Ovary (tissue), 7 donors: ENCODE measurements at regions not wholly inside any gene's neighbourhood (a gene's known extent, or its start where the extent isn't known, plus 50 kb on each side); places are given as distances from the start of the nearest gene placed in this dataset.

Source experiments
- DNase-seq, 5 donors: peaks; one replicate each; pipeline ENCODE4 v3.0.0-alpha.2; 2019 to 2020
- H3K27ac ChIP-seq, 2 donors: fragments of 200-600 bp; one replicate each; pipeline versions ENCODE4 v1.5.1 to v1.8.0; 2019 to 2022
- H3K27me3 ChIP-seq: fragments of 200-600 bp; one replicate; pipeline ENCODE4 v1.8.0; 2022
- H3K36me3 ChIP-seq: fragments of 200-600 bp; sonication (generic); one replicate; pipeline ENCODE4 v1.5.1; 2019
- H3K4me1 ChIP-seq: one replicate; pipeline ENCODE4 v1.8.1; 2013; ENCODE audit warnings: mild to moderate bottlenecking, moderate library complexity; ENCODE audit not compliant: insufficient read depth
- H3K4me3 ChIP-seq: fragments of 200-600 bp; sonication (generic); one replicate; pipeline ENCODE4 v1.5.1; 2017
- H3K9me3 ChIP-seq, 2 donors: fragments of 200-600 bp in 1 of 2; sonication (generic) in 1 of 2; one replicate each; pipeline versions ENCODE4 v1.5.1 to v1.8.1; 2013 to 2019; ENCODE audit warnings: mild to moderate bottlenecking in 1 of 2, moderate library complexity in 1 of 2
- EP300 ChIP-seq: sonication (generic); formaldehyde crosslinking; IDR thresholded peaks from one replicate; pipeline ENCODE4 v1.6.1; 2017; ENCODE audit warnings: antibody characterized with exemption
- POLR2A ChIP-seq: fragments of 450-650 bp; IDR thresholded peaks from one replicate; pipeline ENCODE4 v1.6.1; 2017; ENCODE audit warnings: antibody characterized with exemption, mild to moderate bottlenecking, moderate library complexity
- WGBS, 3 donors: extraction: QIAGEN DNeasy Blood & Tissue Kit in 1 of 3; methylation state at CpG; one replicate each; pipeline versions ENCODE4 v1.1.5 to v1.1.7; 2013 to 2017; 5-methylcytosine and 5-hydroxymethylcytosine counted together
- intact Hi-C, 4 donors: fragments of 100-400 bp; cut with DNase I; formaldehyde crosslinking; loops; one replicate each; pipeline versions ENCODE4 v1.11.0 to v1.15.1; 2022 to 2023
- TF ChIP-seq, protein P1 (sequence below), 3 donors: fragments of 450-650 bp in 2 of 3; fragments of 200-600 bp in 1 of 3; IDR thresholded peaks; one replicate each; pipeline versions ENCODE4 v1.5.1 to v1.8.0; 2016 to 2022; ENCODE audit warnings: antibody characterized with exemption in 3 of 3, mild to moderate bottlenecking in 1 of 3
- donor health status: DM: no; HTN: no; CAD: no; lungs with moderate emphysema.
- donor health status: DM: no; HTN: no; CAD: no.
- donor health status: Bipolar disorder and iron deficiency.
- donor health status: DM: no; HTN: no; CAD: no.
- donor health status: DM: yes; HTN: yes; CAD: no.

DNA sequence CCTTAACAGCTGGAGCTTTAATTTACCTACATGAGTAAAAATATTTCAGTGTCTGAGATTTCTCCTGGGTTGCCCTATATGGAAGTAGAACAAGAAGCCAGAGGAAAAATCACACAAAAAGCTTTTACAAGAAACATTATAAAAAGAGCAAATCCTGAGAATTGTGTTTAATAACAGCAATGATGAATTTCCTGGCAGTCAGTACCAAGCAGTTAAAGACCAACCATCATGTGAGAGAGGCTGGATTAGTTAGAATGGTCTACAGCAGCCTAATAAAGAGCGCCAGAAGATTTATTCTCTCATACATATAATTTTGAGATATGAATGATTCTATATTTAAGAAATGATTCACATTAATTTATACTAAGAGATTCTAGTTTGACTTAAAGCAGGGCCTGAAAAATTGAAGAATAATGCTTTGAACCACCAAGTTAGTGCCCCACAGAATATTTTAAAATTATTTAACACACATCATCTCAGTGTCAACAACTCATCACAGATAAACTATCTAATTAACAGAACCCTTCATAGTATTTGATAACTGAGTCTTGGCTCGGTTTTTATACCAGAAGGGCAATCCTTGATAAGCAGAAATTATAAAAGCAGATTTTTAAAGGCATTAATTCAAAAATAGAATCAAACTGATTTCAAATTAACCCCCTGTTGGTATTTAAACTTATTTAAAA, 59.9 kb upstream of the DPH6 start:
- Histone ChIP-seq H3K4me1 (peaks cover 2% of the 10 kb centered on the region), H3K9me3 (no peaks in the 10 kb centered on the region), H3K4me3 (no peak overlapping the region), H3K36me3 (no peaks in the 10 kb centered on the region), H3K27me3 (no peaks in the 10 kb centered on the region), H3K27ac (no peak overlapping the region)
- intact Hi-C loops = no loop called here
- 69 to 81% (median 70%) methylated on average over 2 of the region's 2 CpGs for WGBS, 3 donors
- TF ChIP-seq, protein P1, sequence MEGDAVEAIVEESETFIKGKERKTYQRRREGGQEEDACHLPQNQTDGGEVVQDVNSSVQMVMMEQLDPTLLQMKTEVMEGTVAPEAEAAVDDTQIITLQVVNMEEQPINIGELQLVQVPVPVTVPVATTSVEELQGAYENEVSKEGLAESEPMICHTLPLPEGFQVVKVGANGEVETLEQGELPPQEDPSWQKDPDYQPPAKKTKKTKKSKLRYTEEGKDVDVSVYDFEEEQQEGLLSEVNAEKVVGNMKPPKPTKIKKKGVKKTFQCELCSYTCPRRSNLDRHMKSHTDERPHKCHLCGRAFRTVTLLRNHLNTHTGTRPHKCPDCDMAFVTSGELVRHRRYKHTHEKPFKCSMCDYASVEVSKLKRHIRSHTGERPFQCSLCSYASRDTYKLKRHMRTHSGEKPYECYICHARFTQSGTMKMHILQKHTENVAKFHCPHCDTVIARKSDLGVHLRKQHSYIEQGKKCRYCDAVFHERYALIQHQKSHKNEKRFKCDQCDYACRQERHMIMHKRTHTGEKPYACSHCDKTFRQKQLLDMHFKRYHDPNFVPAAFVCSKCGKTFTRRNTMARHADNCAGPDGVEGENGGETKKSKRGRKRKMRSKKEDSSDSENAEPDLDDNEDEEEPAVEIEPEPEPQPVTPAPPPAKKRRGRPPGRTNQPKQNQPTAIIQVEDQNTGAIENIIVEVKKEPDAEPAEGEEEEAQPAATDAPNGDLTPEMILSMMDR (IDR thresholded peaks at IDR 0.05) = no peak
- TF ChIP-seq EP300 = no peak
- no peak for TF ChIP-seq POLR2A
- DNase-seq = no peak

DNA sequence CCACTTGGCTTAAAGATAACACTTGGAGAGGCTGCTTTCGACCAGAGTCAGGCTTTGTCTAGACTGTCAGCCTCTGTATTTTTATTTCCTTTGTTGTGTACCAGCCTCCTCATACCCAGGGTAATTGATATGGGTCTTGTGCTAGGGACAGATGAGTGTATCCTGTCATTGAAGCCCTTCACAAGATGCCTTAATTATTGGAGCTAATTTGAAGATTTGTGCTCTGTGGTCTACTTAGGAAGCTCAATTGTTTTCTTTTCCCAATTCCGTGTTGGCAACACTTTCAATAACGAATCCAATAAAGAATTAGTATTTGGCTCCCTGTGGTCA, 60.5 kb upstream of the DPH6 start:
- no peak for DNase-seq
- no peak overlapping the region for H3K27ac ChIP-seq
- intact Hi-C loops = no loop called here
- no peak overlapping the region for H3K4me3 ChIP-seq
- H3K4me1 ChIP-seq = peaks cover 2% of the 10 kb centered on the region
- TF ChIP-seq, protein P1 (IDR thresholded peaks at IDR 0.05) = no peak
- TF ChIP-seq EP300 (no peak), POLR2A (no peak)
- WGBS, 3 donors = 32 to 44% (median 39%) methylated on average over 3 of the region's 3 CpGs
- H3K36me3 ChIP-seq = no peaks in the 10 kb centered on the region
- H3K9me3 ChIP-seq = no peaks in the 10 kb centered on the region
- no peaks in the 10 kb centered on the region for H3K27me3 ChIP-seq

- 84 to 90% (median 85%) methylated on average over 1 of the region's 1 CpG for WGBS, 3 donors
- H3K4me3 ChIP-seq = no peak overlapping the region
These were observed 70.7 kb upstream of the DPH6 start for GRCh38 chr15:35616498-35617271.

GRCh38 chr15:35618260-35619188, 72.6 kb upstream of the DPH6 start:
- WGBS, 3 donors = 35 to 81% (median 79%) methylated on average over 2 of the region's 2 CpGs
- intact Hi-C loops = no loop called here
- TF ChIP-seq EP300 (no peak), POLR2A (no peak)
- TF ChIP-seq, protein P1 (IDR thresholded peaks at IDR 0.05) = no peak
- no peak for DNase-seq
- no peaks in the 10 kb centered on the region for H3K4me1 ChIP-seq
- H3K9me3 ChIP-seq = no peaks in the 10 kb centered on the region
- no peaks in the 10 kb centered on the region for H3K27me3 ChIP-seq
- no peaks in the 10 kb centered on the region for H3K36me3 ChIP-seq
- H3K4me3 ChIP-seq = no peak overlapping the region
- H3K27ac ChIP-seq = no peak overlapping the region

More at GRCh38 chr15:35616498-35617271, 70.7 kb upstream of the DPH6 start:
- no peaks in the 10 kb centered on the region for H3K9me3 ChIP-seq
- no peaks in the 10 kb centered on the region for H3K4me1 ChIP-seq
- TF ChIP-seq POLR2A = no peak
- intact Hi-C loops = no loop called here
- H3K36me3 ChIP-seq = no peaks in the 10 kb centered on the region
- no peak overlapping the region for H3K27ac ChIP-seq
- DNase-seq = no peak
- H3K27me3 ChIP-seq = no peaks in the 10 kb centered on the region
